ENCODE measurements at regions not wholly inside any gene's neighbourhood (a gene's known extent, or its start where the extent isn't known, plus 50 kb on each side); places are given as distances from the start of the nearest gene placed in this dataset.

GRCh38 chr14:101118746-101119591 is 215.4 kb upstream of the RTL1 start:
- ATAC-seq = no peak
- no peak overlapping the region for H3K4me3 ChIP-seq
- H3K27ac ChIP-seq = no peak overlapping the region
- TF ChIP-seq CTCF (IDR thresholded peaks at IDR 0.05) = no peak
- intact Hi-C loops (cut with DNase I) = no loop called here
- no peaks in the 10 kb centered on the region for H3K9me3 ChIP-seq
- DNase-seq = no peak
- no peaks in the 10 kb centered on the region for H3K36me3 ChIP-seq
- H3K27me3 ChIP-seq (ENCODE audit: low read depth) = no peaks in the 10 kb centered on the region
- peaks cover 5% of the 10 kb centered on the region for H3K4me1 ChIP-seq

DNA sequence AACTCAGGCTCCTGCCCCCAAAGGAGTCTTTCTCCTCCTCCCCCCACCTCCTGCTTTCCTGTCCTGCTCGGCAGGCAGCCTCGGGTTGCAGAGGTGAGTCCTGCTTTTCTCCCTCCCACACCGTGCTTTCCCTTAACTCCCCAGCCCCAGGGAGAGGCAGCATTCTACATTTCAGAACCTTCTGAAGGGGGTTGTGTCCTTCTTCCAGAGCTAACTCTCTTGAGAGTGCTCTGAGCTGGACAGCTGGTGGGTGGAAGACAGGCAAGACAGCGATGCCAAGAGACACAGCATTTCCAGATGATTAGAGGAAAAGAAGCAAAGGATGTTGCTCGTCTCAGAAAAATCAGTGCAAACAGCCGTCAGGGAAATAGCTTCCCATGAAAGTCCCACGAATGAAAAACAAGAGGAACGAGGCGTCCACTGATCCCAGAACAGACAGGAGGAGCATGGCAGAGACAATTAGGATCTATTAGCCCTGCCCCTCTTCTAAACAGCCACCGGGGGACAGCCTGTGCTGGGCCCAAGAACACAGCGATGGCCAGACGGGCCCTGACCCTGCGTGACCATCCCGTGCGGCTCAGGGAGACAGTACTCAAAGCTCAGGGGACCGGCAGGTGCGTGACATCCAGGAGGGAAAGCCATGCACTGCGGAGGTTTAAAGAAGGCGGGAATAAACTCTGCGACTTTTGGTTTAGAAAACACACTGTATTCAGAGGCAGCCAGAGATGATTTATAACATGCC is 216.5 kb upstream of the RTL1 start:
- H3K4me1 ChIP-seq = peaks cover 5% of the 10 kb centered on the region
- H3K9me3 ChIP-seq = no peaks in the 10 kb centered on the region
- H3K27me3 ChIP-seq (ENCODE audit: low read depth) = no peaks in the 10 kb centered on the region
- H3K4me3 ChIP-seq = peak overlapping the region; percentile 47
- TF ChIP-seq CTCF (IDR thresholded peaks at IDR 0.05) = no peak
- ATAC-seq (no peak), DNase-seq (no peak)
- H3K36me3 ChIP-seq = no peaks in the 10 kb centered on the region
- H3K27ac ChIP-seq = peak overlapping the region; percentile 78
- intact Hi-C loops (cut with DNase I) = no loop called here

DNA sequence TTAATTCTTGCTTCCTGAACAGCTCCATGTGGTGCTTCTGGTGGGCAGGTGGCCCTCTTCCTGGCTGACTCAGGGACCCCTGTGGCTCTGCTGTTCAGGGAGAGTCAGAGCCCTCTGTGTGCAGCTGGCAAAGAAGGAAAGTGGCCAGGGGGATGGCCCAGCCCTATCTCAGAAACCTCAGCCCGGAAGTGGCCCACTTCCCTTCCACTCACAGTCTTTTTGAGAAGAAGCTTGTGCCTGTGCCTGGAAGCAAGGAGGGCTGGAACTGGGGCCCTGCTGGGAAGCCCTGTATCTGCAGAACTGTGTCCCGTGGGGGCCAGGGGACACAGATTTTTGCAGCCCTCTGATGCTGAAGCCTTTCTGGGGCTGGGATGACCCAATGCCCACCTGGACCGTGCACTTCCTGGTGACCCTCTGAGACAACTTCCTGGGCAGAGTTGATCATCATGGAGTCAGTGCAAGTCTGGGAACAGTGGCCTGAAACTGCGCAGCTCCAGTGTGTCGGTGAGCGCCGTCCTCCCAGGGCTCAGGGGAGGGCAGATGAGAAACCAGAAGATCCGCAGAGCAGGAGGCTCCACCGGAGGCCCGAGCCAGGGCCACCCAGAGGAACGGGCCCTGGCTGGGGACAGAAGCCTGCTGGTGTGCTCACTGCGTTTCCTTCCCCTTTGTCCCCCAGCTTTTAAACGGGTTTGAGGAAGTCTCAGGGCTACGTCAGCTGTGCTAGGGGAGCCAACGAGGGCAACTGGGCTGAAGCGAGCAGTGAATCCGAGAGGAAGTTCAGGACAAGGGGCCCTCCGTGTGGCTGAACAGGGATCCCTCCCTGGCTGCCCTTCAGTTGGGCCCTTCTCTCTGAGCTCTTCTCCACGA is 217.4 kb upstream of the RTL1 start:
- Histone ChIP-seq H3K4me3 (peak overlapping the region; percentile 47), H3K27me3 (ENCODE audit: low read depth) (no peaks in the 10 kb centered on the region), H3K27ac (peak overlapping the region; percentile 78), H3K36me3 (no peaks in the 10 kb centered on the region), H3K9me3 (no peaks in the 10 kb centered on the region), H3K4me1 (peaks cover 5% of the 10 kb centered on the region)
- DNase-seq = peak; percentile 81
- peak; percentile 89 to 91 for ATAC-seq
- intact Hi-C loops (cut with DNase I) = no loop called here
- no peak for TF ChIP-seq CTCF (IDR thresholded peaks at IDR 0.05)

DNA sequence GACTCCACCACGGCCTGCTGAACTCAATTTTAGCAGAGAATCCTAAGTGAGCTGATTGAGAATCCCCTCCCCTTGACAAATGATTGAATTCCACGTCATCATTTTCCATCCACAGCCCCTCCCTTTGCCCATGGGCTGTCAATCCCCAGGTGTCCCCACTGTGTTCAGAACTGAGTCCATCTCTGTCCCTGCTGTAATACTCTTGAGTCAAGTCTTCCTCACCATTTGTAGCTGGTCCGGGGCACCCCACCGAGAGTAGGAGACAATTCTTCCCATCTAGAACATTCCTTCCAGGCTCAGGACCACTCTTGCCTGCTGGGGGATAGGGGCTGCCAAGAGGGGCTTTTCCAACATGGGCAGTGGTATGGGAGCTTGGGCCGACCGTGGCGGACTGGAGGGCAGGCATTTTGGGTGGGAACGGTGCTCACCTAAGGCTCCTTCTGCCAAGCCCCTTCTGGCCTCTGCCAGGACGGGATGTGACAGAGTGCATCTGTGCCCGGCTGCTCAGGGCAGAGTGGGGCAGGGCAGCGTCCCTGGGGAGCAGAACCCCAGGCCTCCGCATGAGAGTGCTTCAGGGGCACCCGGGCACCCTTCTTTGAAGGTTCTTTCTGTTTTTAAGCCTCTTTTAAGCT is 218.1 kb upstream of the RTL1 start:
- intact Hi-C loops (cut with DNase I) = no loop called here
- DNase-seq = no peak
- no peak for ATAC-seq
- H3K4me3 ChIP-seq = peak overlapping the region; percentile 47
- H3K36me3 ChIP-seq = no peaks in the 10 kb centered on the region
- H3K27ac ChIP-seq = peak overlapping the region; percentile 78
- peaks cover 5% of the 10 kb centered on the region for H3K4me1 ChIP-seq
- H3K27me3 ChIP-seq (ENCODE audit: low read depth) = no peaks in the 10 kb centered on the region
- no peak for TF ChIP-seq CTCF (IDR thresholded peaks at IDR 0.05)
- no peaks in the 10 kb centered on the region for H3K9me3 ChIP-seq

Data from lower lobe of right lung (tissue), 2 donors.